ENCODE measurements at regions not wholly inside any gene's neighbourhood (a gene's known extent, or its start where the extent isn't known, plus 50 kb on each side); places are given as distances from the start of the nearest gene placed in this dataset.
A peak's percentile ranks its signal among the peaks of the same experiment; 100 is the strongest.

DNA sequence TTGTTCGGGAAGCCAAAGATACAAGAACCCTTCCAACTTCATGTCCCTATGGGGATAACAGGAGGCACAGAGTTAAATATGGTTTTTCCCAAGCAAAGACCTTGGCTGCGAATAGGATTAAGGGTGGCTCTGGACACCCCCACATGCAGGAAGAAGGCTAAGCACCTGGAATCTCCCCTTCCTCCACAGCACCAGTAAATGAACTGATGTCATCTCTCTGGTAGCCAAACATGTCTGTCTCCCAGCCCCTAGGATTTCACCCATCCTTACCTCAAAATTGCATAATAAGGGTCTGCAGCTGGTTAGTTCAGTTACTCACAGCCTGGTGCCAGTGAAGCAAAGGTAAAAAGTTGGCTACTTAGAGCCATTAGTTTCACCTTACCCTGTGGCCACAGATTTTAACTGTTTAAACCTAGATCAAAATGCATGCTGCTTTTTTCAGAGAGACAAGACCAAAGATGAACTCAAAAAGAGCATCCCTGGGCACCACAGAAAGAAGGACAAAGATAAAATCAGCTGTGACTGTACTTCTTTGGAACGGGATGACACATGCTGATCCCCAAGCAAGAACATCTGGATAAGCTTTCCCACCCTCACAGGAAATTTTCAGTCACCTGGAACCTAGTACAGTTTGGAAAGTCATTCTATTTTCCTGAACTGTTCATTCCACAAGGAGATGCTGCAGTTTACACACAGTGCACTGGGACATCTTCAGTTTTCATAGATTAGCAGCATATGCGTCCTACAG, 77.2 kb upstream of the AKIP1 start:
- no peaks in the 10 kb centered on the region for H3K79me1 ChIP-seq (ENCODE audit: insufficient read depth, low read depth, low read length, poor library complexity, severe bottlenecking)
- H3K9me3 ChIP-seq (ENCODE audit: control insufficient read depth, low read depth, low read length), result no peaks in the 10 kb centered on the region
- H3T11ph ChIP-seq (ENCODE audit: low read length), result no peak overlapping the region
- H2BK15ac ChIP-seq (ENCODE audit: low read depth, low read length), result no peak overlapping the region
- H3K9me3 Mint-ChIP-seq, result no peaks in the 10 kb centered on the region; a peak in 1 of 5 replicates
- H3K4me2 ChIP-seq (ENCODE audit: insufficient read depth, insufficient read length, low read length), result no peak overlapping the region
- H3K27ac ChIP-seq (ENCODE audit: insufficient read length, low read depth, low read length), result peak overlapping the region; percentile 23
- no peak overlapping the region for H3K4ac ChIP-seq (ENCODE audit: low read depth, low read length)
- no peak overlapping the region for H3K18ac ChIP-seq (ENCODE audit: insufficient read length, low read depth, low read length)
- no peaks in the 10 kb centered on the region for H3K27me3 Mint-ChIP-seq (ENCODE audit: low read depth)
- H3K79me2 ChIP-seq (ENCODE audit: insufficient read depth, low read length), result no peaks in the 10 kb centered on the region
- H3K23me2 ChIP-seq (ENCODE audit: insufficient read length, low read depth, low read length, poor library complexity, severe bottlenecking), result no peaks in the 10 kb centered on the region
- H4K20me1 ChIP-seq (ENCODE audit: control insufficient read depth, insufficient read depth, insufficient read length), result no peaks in the 10 kb centered on the region
- H3K4me1 ChIP-seq (ENCODE audit: insufficient read depth, low read length), result peaks cover 2% of the 10 kb centered on the region; the same call in 1 of the 2 replicates
- H4K5ac ChIP-seq (ENCODE audit: insufficient read length, low read depth, low read length), result no peak overlapping the region
- H2BK20ac ChIP-seq (ENCODE audit: low read depth, low read length, poor library complexity, severe bottlenecking), result no peak overlapping the region
- H3K36me3 Mint-ChIP-seq (ENCODE audit: insufficient read depth in 1 of 3, low read depth in 3 of 3), result peaks cover 0 to 4% (median 2%) of the 10 kb centered on the region in 3 experiments; a peak in 2 of 7 replicates
- H3K23ac ChIP-seq (ENCODE audit: insufficient read length, low read depth, low read length), result no peak overlapping the region
- no peak overlapping the region for H2BK120ac ChIP-seq (ENCODE audit: low read depth, low read length, poor library complexity, severe bottlenecking)
- no peak overlapping the region for H3K14ac ChIP-seq (ENCODE audit: insufficient read depth, low read length)
- no peak overlapping the region for H2AK5ac ChIP-seq (ENCODE audit: insufficient read length, low read length)
- H3K27me3 ChIP-seq (ENCODE audit: insufficient read depth, low read length), result no peaks in the 10 kb centered on the region
- H2BK12ac ChIP-seq (ENCODE audit: insufficient read length, low read depth, low read length), result no peak overlapping the region
- no peak overlapping the region for H4K91ac ChIP-seq (ENCODE audit: insufficient read length, low read depth, low read length)
- H3K9ac ChIP-seq (ENCODE audit: extremely low read depth, insufficient read length, low read length), result no peak overlapping the region
- peaks cover 32 to 36% of the 10 kb centered on the region in 2 experiments for H3K4me1 Mint-ChIP-seq
- TF ChIP-seq, protein P1, sequence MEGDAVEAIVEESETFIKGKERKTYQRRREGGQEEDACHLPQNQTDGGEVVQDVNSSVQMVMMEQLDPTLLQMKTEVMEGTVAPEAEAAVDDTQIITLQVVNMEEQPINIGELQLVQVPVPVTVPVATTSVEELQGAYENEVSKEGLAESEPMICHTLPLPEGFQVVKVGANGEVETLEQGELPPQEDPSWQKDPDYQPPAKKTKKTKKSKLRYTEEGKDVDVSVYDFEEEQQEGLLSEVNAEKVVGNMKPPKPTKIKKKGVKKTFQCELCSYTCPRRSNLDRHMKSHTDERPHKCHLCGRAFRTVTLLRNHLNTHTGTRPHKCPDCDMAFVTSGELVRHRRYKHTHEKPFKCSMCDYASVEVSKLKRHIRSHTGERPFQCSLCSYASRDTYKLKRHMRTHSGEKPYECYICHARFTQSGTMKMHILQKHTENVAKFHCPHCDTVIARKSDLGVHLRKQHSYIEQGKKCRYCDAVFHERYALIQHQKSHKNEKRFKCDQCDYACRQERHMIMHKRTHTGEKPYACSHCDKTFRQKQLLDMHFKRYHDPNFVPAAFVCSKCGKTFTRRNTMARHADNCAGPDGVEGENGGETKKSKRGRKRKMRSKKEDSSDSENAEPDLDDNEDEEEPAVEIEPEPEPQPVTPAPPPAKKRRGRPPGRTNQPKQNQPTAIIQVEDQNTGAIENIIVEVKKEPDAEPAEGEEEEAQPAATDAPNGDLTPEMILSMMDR (conservative IDR thresholded peaks at IDR 0.05), result no peak
- H2BK5ac ChIP-seq (ENCODE audit: insufficient read length, low read length), result no peak overlapping the region
- H2AFZ ChIP-seq (ENCODE audit: low read length), result no peak overlapping the region
- no peak overlapping the region for H3K56ac ChIP-seq (ENCODE audit: insufficient read length, low read depth, low read length)
- WGBS (ENCODE audit: extremely low coverage, insufficient read length, low lambda C conversion rate), result no CpG with 5 or more reads among the region's 4 CpGs
- H3K4me3 Mint-ChIP-seq, result no peak overlapping the region
- no peak for DNase-seq
- H3K27ac Mint-ChIP-seq, result peak overlapping the region in 2 of 3 experiments; percentile 6 to 13; a peak in 1 of 7 replicates
- no peak overlapping the region for H4K8ac ChIP-seq (replicated peaks; ENCODE audit: insufficient read length, low read depth, low read length)

Measured in H9 (cell line).